CD14-positive monocyte (primary cell): ENCODE measurements at regions not wholly inside any gene's neighbourhood (a gene's known extent, or its start where the extent isn't known, plus 50 kb on each side); places are given as distances from the start of the nearest gene placed in this dataset.

ENCODE experiments used
- DNase-seq, 3 donors: peaks; one replicate each; pipeline ENCODE4 v3.0.0-alpha.2; 2011 to 2022
- H2AFZ ChIP-seq: 2 replicates; pipeline ENCODE4 v1.6.0; 2012; ENCODE audit warnings: mild to moderate bottlenecking, low read depth, low read length, inconsistent platforms; ENCODE audit not compliant: insufficient read depth, poor library complexity, severe bottlenecking
- H3K27ac ChIP-seq, 2 donors: 1 replicate in 1 of 2; 2 replicates in 1 of 2; pipeline ENCODE4 v1.5.1; 2012 to 2013; ENCODE audit warnings: low read length in 2 of 2, control low read depth in 1 of 2, inconsistent platforms in 1 of 2, low read depth in 1 of 2, mild to moderate bottlenecking in 1 of 2
- H3K27me3 ChIP-seq, 2 donors: one replicate each; pipeline versions ENCODE4 v1.6.0 to v1.6.1; 2011 to 2013; ENCODE audit warnings: low read length in 2 of 2; ENCODE audit not compliant: control insufficient read depth in 2 of 2, insufficient read depth in 2 of 2
- H3K36me3 ChIP-seq, 2 donors: replicated peaks in 1 of 2; 1 replicate in 1 of 2; 2 replicates in 1 of 2; pipeline versions ENCODE4 v1.5.1 to v1.6.1; 2012 to 2013; ENCODE audit warnings: low read length in 2 of 2, control low read depth in 1 of 2, inconsistent platforms in 1 of 2, mild to moderate bottlenecking in 1 of 2; ENCODE audit not compliant: insufficient read depth in 2 of 2, control insufficient read depth in 1 of 2
- H3K4me1 ChIP-seq, 2 donors: 1 replicate in 1 of 2; 2 replicates in 1 of 2; pipeline versions ENCODE4 v1.5.1 to v1.6.1; 2012 to 2013; ENCODE audit warnings: low read length in 2 of 2, control low read depth in 1 of 2, inconsistent platforms in 1 of 2, mild to moderate bottlenecking in 1 of 2, moderate library complexity in 1 of 2; ENCODE audit not compliant: insufficient read depth in 2 of 2, control insufficient read depth in 1 of 2
- H3K4me2 ChIP-seq: replicated peaks from 2 replicates; pipeline ENCODE3; 2012; ENCODE audit warnings: low read length, moderate library complexity, mild to moderate bottlenecking; ENCODE audit not compliant: poor library complexity, severe bottlenecking; ENCODE audit errors: extremely low read depth
- H3K4me3 ChIP-seq, 3 experiments: fragments of 200-600 bp in 1 of 3; sonication (generic) in 1 of 3; replicated peaks in 1 of 3; 1 replicate in 2 of 3; 2 replicates in 1 of 3; pipeline ENCODE4 v1.5.1; 2011 to 2013; ENCODE audit warnings: low read length in 3 of 3, mild to moderate bottlenecking in 3 of 3, control low read depth in 2 of 3, low read depth in 2 of 3, inconsistent platforms in 1 of 3, moderate library complexity in 1 of 3
- H3K79me2 ChIP-seq: 2 replicates; pipeline ENCODE4 v1.6.0; 2012; ENCODE audit warnings: mild to moderate bottlenecking, control low read depth, inconsistent platforms, low read length, moderate library complexity; ENCODE audit not compliant: insufficient read depth
- H3K9ac ChIP-seq: 2 replicates; pipeline ENCODE4 v1.6.0; 2017; ENCODE audit warnings: low read length, mild to moderate bottlenecking; ENCODE audit not compliant: insufficient read depth, poor library complexity, severe bottlenecking
- H3K9me3 ChIP-seq, 2 donors: replicated peaks in 1 of 2; 1 replicate in 1 of 2; 2 replicates in 1 of 2; pipeline versions ENCODE4 v1.5.1 to v1.6.1; 2012 to 2013; ENCODE audit warnings: low read length in 2 of 2, control low read depth in 1 of 2; ENCODE audit not compliant: control insufficient read depth in 1 of 2, insufficient read depth in 1 of 2
- H4K20me1 ChIP-seq: 2 replicates; pipeline ENCODE4 v1.6.0; 2012; ENCODE audit warnings: mild to moderate bottlenecking, low read length, control low read depth, moderate library complexity; ENCODE audit not compliant: insufficient read depth
- H3K27ac Mint-ChIP-seq, 7 donors: one replicate each; pipeline ENCODE4 v1.8.0; 2020; ENCODE audit warnings: mild to moderate bottlenecking in 7 of 7, mixed read lengths in 7 of 7, moderate library complexity in 6 of 7, inconsistent platforms in 2 of 7
- H3K27me3 Mint-ChIP-seq, 3 donors: one replicate each; pipeline ENCODE4 v1.8.0; 2021 to 2022; ENCODE audit warnings: low read depth in 3 of 3, mild to moderate bottlenecking in 3 of 3, mixed read lengths in 3 of 3, moderate library complexity in 3 of 3, inconsistent platforms in 1 of 3
- H3K36me3 Mint-ChIP-seq, 2 donors: one replicate each; pipeline ENCODE4 v1.8.0; 2020; ENCODE audit warnings: mixed read lengths in 2 of 2, inconsistent platforms in 1 of 2, mild to moderate bottlenecking in 1 of 2
- H3K4me1 Mint-ChIP-seq: one replicate; pipeline ENCODE4 v1.8.0; 2020; ENCODE audit warnings: mild to moderate bottlenecking, mixed read lengths
- H3K4me3 Mint-ChIP-seq, 2 donors: one replicate each; pipeline ENCODE4 v1.8.0; 2020; ENCODE audit warnings: mild to moderate bottlenecking in 2 of 2, mixed read lengths in 2 of 2, moderate library complexity in 1 of 2
- H3K9me3 Mint-ChIP-seq, 7 donors: one replicate each; pipeline ENCODE4 v1.8.0; 2020 to 2022; ENCODE audit warnings: mixed read lengths in 7 of 7, mild to moderate bottlenecking in 6 of 7, moderate library complexity in 6 of 7, inconsistent platforms in 2 of 7
- WGBS: methylation state at CpG from one replicate; pipeline ENCODE4 v1.1.5; 2013; ENCODE audit warnings: missing lambda C conversion rate; ENCODE audit not compliant: insufficient coverage; 5-methylcytosine and 5-hydroxymethylcytosine counted together
- intact Hi-C, 2 donors: fragments of 100-400 bp; cut with micrococcal nuclease; formaldehyde crosslinking; loops; one replicate each; pipeline versions ENCODE4 v1.15.0 to v1.15.1; 2023
- TF ChIP-seq, protein P1 (sequence below): fragments of 200-600 bp; IDR thresholded peaks from one replicate; pipeline ENCODE4 v1.8.0; 2022; ENCODE audit warnings: antibody characterized with exemption, mild to moderate bottlenecking

DNA sequence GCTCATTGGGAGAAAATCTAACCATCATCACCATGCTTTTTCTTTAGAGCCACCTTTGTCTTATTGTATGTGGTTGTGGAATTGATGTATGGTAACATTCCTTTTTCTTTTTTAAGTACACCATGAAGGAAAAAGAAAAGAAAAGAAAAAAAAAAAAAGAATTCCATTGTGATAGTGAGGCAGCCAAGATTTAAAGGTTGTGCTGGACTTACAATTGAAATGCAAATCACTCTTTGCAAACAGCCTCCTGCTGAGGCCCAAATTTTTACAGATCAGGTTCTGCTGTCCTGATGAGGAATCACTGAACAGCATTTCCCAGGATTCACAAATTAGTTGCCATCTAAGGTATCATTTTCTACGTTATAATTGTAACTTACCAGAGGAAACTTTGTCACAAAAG, 1101.0 kb upstream of the FANCL start:
- Mint-ChIP-seq H3K4me3 (no peak overlapping the region), H3K36me3 (no peaks in the 10 kb centered on the region), H3K27ac (no peak overlapping the region), H3K27me3 (no peaks in the 10 kb centered on the region), H3K4me1 (peaks cover 4% of the 10 kb centered on the region), H3K9me3 (peaks cover 0 to 3% (median 0%) of the 10 kb centered on the region in 7 donors)
- Histone ChIP-seq H3K27ac (no peak overlapping the region), H3K4me3 (no peak overlapping the region), H3K4me2 (no peak overlapping the region), H3K9ac (no peak overlapping the region), H3K79me2 (no peaks in the 10 kb centered on the region), H3K36me3 (no peaks in the 10 kb centered on the region), H3K4me1 (no peaks in the 10 kb centered on the region), H4K20me1 (no peaks in the 10 kb centered on the region), H2AFZ (no peak overlapping the region), H3K27me3 (no peaks in the 10 kb centered on the region), H3K9me3 (no peaks in the 10 kb centered on the region)
- intact Hi-C loops = no loop called here
- TF ChIP-seq, protein P1, sequence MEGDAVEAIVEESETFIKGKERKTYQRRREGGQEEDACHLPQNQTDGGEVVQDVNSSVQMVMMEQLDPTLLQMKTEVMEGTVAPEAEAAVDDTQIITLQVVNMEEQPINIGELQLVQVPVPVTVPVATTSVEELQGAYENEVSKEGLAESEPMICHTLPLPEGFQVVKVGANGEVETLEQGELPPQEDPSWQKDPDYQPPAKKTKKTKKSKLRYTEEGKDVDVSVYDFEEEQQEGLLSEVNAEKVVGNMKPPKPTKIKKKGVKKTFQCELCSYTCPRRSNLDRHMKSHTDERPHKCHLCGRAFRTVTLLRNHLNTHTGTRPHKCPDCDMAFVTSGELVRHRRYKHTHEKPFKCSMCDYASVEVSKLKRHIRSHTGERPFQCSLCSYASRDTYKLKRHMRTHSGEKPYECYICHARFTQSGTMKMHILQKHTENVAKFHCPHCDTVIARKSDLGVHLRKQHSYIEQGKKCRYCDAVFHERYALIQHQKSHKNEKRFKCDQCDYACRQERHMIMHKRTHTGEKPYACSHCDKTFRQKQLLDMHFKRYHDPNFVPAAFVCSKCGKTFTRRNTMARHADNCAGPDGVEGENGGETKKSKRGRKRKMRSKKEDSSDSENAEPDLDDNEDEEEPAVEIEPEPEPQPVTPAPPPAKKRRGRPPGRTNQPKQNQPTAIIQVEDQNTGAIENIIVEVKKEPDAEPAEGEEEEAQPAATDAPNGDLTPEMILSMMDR = no peak
- no peak for DNase-seq
- WGBS = no CpG with 5 or more reads among the region's 1 CpG

DNA sequence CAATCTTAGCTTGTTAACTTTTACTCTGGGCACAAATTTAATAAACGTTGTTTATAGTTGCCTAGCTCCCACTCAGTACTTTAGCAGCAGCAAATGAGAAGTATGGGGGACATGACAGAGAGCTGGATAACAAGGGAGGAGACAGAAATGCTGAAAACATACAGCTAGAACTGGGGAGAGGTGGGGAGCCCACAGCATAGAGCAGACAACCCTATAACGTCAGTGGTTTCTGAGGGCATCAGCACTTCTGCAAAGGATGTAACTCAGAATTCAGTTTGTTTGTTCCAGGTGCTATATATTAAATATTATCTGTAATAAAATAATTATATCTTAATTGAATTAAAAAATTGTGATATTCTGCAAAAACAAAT, 1098.7 kb upstream of the FANCL start:
- H3K79me2 ChIP-seq = no peaks in the 10 kb centered on the region
- no peak for DNase-seq
- H3K4me2 ChIP-seq = no peak overlapping the region
- no peaks in the 10 kb centered on the region for H3K9me3 ChIP-seq
- no peak overlapping the region for H2AFZ ChIP-seq
- H3K36me3 ChIP-seq = no peaks in the 10 kb centered on the region
- H3K9ac ChIP-seq = no peak overlapping the region
- Mint-ChIP-seq H3K27ac (no peak overlapping the region), H3K27me3 (no peaks in the 10 kb centered on the region), H3K4me1 (peaks cover 4% of the 10 kb centered on the region), H3K9me3 (peaks cover 0 to 3% (median 0%) of the 10 kb centered on the region in 7 donors), H3K4me3 (no peak overlapping the region), H3K36me3 (no peaks in the 10 kb centered on the region)
- WGBS = no CpG with 5 or more reads among the region's 2 CpGs
- H4K20me1 ChIP-seq = no peaks in the 10 kb centered on the region
- no peak overlapping the region for H3K4me3 ChIP-seq
- intact Hi-C loops = no loop called here
- TF ChIP-seq, protein P1 = no peak
- no peak overlapping the region for H3K27ac ChIP-seq
- no peaks in the 10 kb centered on the region for H3K4me1 ChIP-seq
- no peaks in the 10 kb centered on the region for H3K27me3 ChIP-seq
